Neural cell (in vitro differentiated cells): ENCODE measurements at regions not wholly inside any gene's neighbourhood (a gene's known extent, or its start where the extent isn't known, plus 50 kb on each side); places are given as distances from the start of the nearest gene placed in this dataset.

Experiments
- H2AFZ ChIP-seq: fragments of 200-600, 300-800 bp; sonication (generic), shearing (Covaris generic); 2 replicates; pipeline ENCODE4 v1.6.0; 2014; ENCODE audit warnings: low read depth, mild to moderate bottlenecking, antibody characterized with exemption, low read length, moderate library complexity
- H3F3A ChIP-seq: fragments of 200-600 bp; shearing (Covaris generic); 2 replicates; pipeline ENCODE4 v1.6.1; 2016; ENCODE audit warnings: mild to moderate bottlenecking, moderate library complexity, mixed read lengths, antibody characterized with exemption, low read length; ENCODE audit not compliant: insufficient read depth, poor library complexity, severe bottlenecking
- H3K27ac ChIP-seq: fragments of 200-600, 300-800 bp; sonication (generic), shearing (Covaris generic); 2 replicates; pipeline ENCODE4 v1.5.1; 2014; ENCODE audit warnings: mild to moderate bottlenecking, low read length, moderate library complexity
- H3K27me3 ChIP-seq: fragments of 300-800, 200-600 bp; sonication (generic), shearing (Covaris generic); 2 replicates; pipeline ENCODE4 v1.6.0; 2014; ENCODE audit warnings: mild to moderate bottlenecking, low read depth, low read length, moderate library complexity; ENCODE audit not compliant: insufficient read depth
- H3K36me3 ChIP-seq: fragments of 300-800, 200-600 bp; sonication (generic), shearing (Covaris generic); 2 replicates; pipeline ENCODE4 v1.5.1; 2014; ENCODE audit warnings: mild to moderate bottlenecking, antibody characterized with exemption, low read length, moderate library complexity; ENCODE audit not compliant: insufficient read depth
- H3K4me2 ChIP-seq: fragments of 300-800, 200-600 bp; sonication (generic), shearing (Covaris generic); 2 replicates; pipeline ENCODE4 v1.6.0; 2014; ENCODE audit warnings: mild to moderate bottlenecking, low read length
- H3K4me3 ChIP-seq: fragments of 300-800, 200-600 bp; sonication (generic), shearing (Covaris generic); 2 replicates; pipeline ENCODE4 v1.5.1; 2014; ENCODE audit warnings: mild to moderate bottlenecking, low read length, moderate library complexity
- H3K79me2 ChIP-seq: fragments of 200-600 bp; shearing (Covaris generic); replicated peaks from 2 replicates; pipeline ENCODE4 v1.6.0; 2014; ENCODE audit warnings: mild to moderate bottlenecking, low read length, moderate library complexity; ENCODE audit not compliant: insufficient read depth
- H3K9ac ChIP-seq: fragments of 300-800, 200-600 bp; sonication (generic), shearing (Covaris generic); 2 replicates; pipeline ENCODE4 v1.6.1; 2016; ENCODE audit warnings: mild to moderate bottlenecking, low read length, mixed read lengths
- H3K9me2 ChIP-seq: fragments of 200-600 bp; shearing (Covaris generic); 2 replicates; pipeline ENCODE4 v1.6.1; 2016; ENCODE audit warnings: mild to moderate bottlenecking, low read length, mixed read lengths; ENCODE audit not compliant: insufficient read depth
- H3K9me3 ChIP-seq: fragments of 200-600, 300-800 bp; sonication (generic), shearing (Covaris generic); 2 replicates; pipeline ENCODE4 v1.6.1; 2016; ENCODE audit warnings: mild to moderate bottlenecking, mixed run types, low read length, moderate library complexity, mixed read lengths
- H4K20me1 ChIP-seq: fragments of 200-600 bp; shearing (Covaris generic); 2 replicates; pipeline ENCODE4 v1.6.1; 2016; ENCODE audit warnings: mild to moderate bottlenecking, mixed run types; ENCODE audit not compliant: insufficient read depth
- CTCF ChIP-seq: fragments of 450-650 bp; IDR thresholded peaks from 2 replicates; pipeline ENCODE4 v1.5.1; 2014; ENCODE audit warnings: antibody characterized with exemption, mild to moderate bottlenecking, moderate library complexity; ENCODE audit not compliant: poor library complexity, severe bottlenecking
- EP300 ChIP-seq: fragments of 450-650 bp; conservative IDR thresholded peaks from 2 replicates; pipeline ENCODE4 v1.6.1; 2014; ENCODE audit warnings: antibody characterized with exemption, mild to moderate bottlenecking, moderate library complexity; ENCODE audit not compliant: poor library complexity, severe bottlenecking
- EZH2 ChIP-seq: fragments of 200-600, 300-800 bp; shearing (Covaris generic), sonication (generic); IDR thresholded peaks from 2 replicates; pipeline ENCODE4 v1.6.1; 2014; ENCODE audit warnings: antibody characterized with exemption, low read length, borderline replicate concordance, mild to moderate bottlenecking; ENCODE audit not compliant: insufficient read depth, poor library complexity, severe bottlenecking
- MXI1 ChIP-seq: fragments of 450-650 bp; conservative IDR thresholded peaks from 2 replicates; pipeline ENCODE4 v1.6.1; 2014; ENCODE audit warnings: antibody characterized with exemption, mild to moderate bottlenecking; ENCODE audit not compliant: poor library complexity, severe bottlenecking
- POLR2AphosphoS5 ChIP-seq: IDR thresholded peaks from 2 replicates; pipeline ENCODE4 v1.6.1; 2012
- RAD21 ChIP-seq: fragments of 450-650 bp; conservative IDR thresholded peaks from 2 replicates; pipeline ENCODE4 v1.6.1; 2014; ENCODE audit warnings: antibody characterized with exemption, mild to moderate bottlenecking, moderate library complexity
- SMC3 ChIP-seq: fragments of 450-650 bp; conservative IDR thresholded peaks from 2 replicates; pipeline ENCODE4 v1.6.1; 2014; ENCODE audit warnings: antibody characterized with exemption, mild to moderate bottlenecking, moderate library complexity; ENCODE audit not compliant: poor library complexity
- TAF1 ChIP-seq: IDR thresholded peaks from 2 replicates; pipeline ENCODE4 v1.6.1; 2012; ENCODE audit warnings: low read depth
- TF ChIP-seq, protein P1 (sequence below): IDR thresholded peaks from 2 replicates; pipeline ENCODE4 v1.6.1; 2012; ENCODE audit warnings: borderline replicate concordance

GRCh38 chr10:57806675-57807074 lies 461.0 kb downstream of the IPMK start:
- Histone ChIP-seq H3K9ac (no peak overlapping the region), H4K20me1 (no peaks in the 10 kb centered on the region), H3K9me2 (no peaks in the 10 kb centered on the region), H3K27me3 (no peaks in the 10 kb centered on the region), H3K4me3 (no peak overlapping the region), H3K4me2 (no peak overlapping the region), H2AFZ (no peak overlapping the region), H3K27ac (no peak overlapping the region), H3K36me3 (no peaks in the 10 kb centered on the region), H3K79me2 (no peaks in the 10 kb centered on the region), H3K9me3 (no peaks in the 10 kb centered on the region), H3F3A (no peaks in the 10 kb centered on the region)
- TF ChIP-seq EP300, result no peak
- TF ChIP-seq POLR2AphosphoS5, result no peak
- TF ChIP-seq TAF1, result no peak
- no peak for TF ChIP-seq RAD21
- no peak for TF ChIP-seq MXI1
- no peak for TF ChIP-seq SMC3
- TF ChIP-seq, protein P1, sequence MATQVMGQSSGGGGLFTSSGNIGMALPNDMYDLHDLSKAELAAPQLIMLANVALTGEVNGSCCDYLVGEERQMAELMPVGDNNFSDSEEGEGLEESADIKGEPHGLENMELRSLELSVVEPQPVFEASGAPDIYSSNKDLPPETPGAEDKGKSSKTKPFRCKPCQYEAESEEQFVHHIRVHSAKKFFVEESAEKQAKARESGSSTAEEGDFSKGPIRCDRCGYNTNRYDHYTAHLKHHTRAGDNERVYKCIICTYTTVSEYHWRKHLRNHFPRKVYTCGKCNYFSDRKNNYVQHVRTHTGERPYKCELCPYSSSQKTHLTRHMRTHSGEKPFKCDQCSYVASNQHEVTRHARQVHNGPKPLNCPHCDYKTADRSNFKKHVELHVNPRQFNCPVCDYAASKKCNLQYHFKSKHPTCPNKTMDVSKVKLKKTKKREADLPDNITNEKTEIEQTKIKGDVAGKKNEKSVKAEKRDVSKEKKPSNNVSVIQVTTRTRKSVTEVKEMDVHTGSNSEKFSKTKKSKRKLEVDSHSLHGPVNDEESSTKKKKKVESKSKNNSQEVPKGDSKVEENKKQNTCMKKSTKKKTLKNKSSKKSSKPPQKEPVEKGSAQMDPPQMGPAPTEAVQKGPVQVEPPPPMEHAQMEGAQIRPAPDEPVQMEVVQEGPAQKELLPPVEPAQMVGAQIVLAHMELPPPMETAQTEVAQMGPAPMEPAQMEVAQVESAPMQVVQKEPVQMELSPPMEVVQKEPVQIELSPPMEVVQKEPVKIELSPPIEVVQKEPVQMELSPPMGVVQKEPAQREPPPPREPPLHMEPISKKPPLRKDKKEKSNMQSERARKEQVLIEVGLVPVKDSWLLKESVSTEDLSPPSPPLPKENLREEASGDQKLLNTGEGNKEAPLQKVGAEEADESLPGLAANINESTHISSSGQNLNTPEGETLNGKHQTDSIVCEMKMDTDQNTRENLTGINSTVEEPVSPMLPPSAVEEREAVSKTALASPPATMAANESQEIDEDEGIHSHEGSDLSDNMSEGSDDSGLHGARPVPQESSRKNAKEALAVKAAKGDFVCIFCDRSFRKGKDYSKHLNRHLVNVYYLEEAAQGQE, result no peak
- TF ChIP-seq CTCF, result no peak
- TF ChIP-seq EZH2, result no peak

DNA sequence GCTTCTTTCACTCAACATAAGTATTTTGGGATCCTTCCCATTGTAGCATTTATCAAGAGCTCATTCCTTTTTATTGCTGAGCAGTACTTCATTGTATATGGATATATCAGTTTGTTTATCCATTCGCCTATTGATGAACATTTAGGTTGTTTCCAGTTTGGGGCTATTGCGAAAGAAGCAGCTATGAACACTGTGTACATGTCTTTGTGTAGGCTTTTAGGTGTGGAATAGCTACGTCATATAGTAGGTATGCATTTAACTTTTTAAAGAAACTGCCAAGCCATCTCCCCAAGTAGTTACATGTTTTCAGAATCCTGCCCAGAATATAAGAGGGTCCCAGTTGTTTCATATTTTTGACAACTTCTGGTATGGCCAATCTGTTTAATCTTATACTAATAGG lies 468.1 kb downstream of the IPMK start:
- Histone ChIP-seq H3K9me3 (no peaks in the 10 kb centered on the region), H3K36me3 (no peaks in the 10 kb centered on the region), H4K20me1 (no peaks in the 10 kb centered on the region), H3K27ac (no peak overlapping the region), H2AFZ (no peak overlapping the region), H3K9ac (no peak overlapping the region), H3K9me2 (no peaks in the 10 kb centered on the region), H3K4me3 (no peak overlapping the region), H3K27me3 (no peaks in the 10 kb centered on the region), H3K4me2 (no peak overlapping the region), H3K79me2 (no peaks in the 10 kb centered on the region), H3F3A (no peaks in the 10 kb centered on the region)
- TF ChIP-seq EZH2 (no peak), EP300 (no peak), TAF1 (no peak), CTCF (no peak), POLR2AphosphoS5 (no peak), MXI1 (no peak), RAD21 (no peak), SMC3 (no peak)
- TF ChIP-seq, protein P1, result no peak
